ENCODE measurements at regions not wholly inside any gene's neighbourhood (a gene's known extent, or its start where the extent isn't known, plus 50 kb on each side); places are given as distances from the start of the nearest gene placed in this dataset.

DNA sequence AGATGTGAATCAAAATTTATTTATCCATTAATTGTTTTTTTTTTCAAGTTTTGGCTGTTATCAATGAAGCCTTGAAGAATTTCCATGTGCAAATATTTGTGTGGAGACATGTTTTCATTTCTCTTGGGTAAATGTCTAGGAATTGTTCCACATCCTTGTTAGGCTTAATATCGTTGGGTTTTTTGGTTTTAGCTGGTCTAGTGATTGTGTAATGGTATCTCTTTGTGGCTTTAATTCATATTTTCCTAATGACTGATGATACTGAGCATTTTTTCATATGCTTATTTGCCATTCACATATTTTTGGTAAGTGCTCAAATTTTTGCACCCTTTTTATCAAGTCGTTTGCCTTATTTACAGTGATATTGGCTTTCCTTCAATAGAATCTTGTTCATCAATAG, 250.3 kb upstream of the EPHA4 start:
- no peak for DNase-seq (ENCODE audit: low spot score)

DNA sequence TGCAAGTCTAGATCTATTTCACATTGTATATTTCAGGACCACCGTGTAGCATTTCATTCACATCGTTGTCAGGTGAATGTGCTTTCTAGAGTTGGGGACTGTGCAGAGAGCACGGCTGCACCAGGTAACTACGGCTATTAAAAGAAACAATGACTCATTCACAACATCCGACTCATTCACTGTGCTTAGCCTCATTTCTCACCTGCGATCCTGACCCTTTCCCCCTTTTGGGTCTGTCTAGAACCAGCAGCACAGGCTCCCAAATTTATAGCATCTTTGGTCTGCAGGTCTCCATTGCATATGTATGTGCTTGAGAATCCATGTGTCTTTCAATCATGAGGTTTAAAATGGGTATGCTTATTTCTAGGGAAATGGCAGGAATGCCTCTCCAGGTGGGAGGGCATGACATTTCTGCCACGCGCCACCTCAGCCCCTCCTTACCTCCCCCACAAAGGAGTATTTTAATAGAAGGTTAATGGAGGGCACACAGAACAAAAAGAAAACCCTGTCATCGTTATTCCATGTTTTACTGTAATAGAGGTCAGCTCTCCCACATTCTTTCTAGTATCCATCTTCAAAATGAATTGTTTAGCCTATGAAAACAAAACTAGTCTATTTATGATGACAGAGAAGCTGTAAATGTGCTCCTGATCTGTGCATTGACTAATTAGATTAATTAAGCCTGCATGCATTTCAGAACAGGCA, 246.7 kb upstream of the EPHA4 start:
- DNase-seq (ENCODE audit: low spot score): no peak

GRCh38 chr2:221817878-221818277, 245.8 kb upstream of the EPHA4 start:
- no peak for DNase-seq (ENCODE audit: low spot score)

- no peak for DNase-seq (ENCODE audit: low spot score)
Measured at GRCh38 chr2:221817052-221817451, 244.9 kb upstream of the EPHA4 start.

- no peak for DNase-seq (ENCODE audit: low spot score)
Measured at GRCh38 chr2:221816566-221816965, 244.5 kb upstream of the EPHA4 start.

DNA sequence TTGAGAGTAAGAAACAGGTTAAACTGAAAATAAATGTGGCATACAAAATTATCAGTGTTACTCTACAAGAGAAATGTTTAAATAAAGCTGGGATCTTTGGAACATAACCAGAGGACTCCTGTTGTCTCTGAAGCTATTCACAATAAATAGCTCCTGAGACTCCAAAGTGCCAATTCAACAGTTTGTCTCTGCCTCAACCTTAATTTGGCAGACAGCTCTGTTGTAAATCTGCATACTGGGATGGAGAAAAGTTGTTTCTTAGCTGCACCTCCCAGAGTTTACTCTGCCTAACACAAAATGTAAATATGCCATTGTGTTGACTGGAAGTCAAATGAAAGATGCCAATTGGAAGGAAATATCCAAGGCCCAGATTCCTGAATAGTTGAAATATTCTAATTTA, 238.5 kb upstream of the EPHA4 start:
- no peak for DNase-seq (ENCODE audit: low spot score)

DNA sequence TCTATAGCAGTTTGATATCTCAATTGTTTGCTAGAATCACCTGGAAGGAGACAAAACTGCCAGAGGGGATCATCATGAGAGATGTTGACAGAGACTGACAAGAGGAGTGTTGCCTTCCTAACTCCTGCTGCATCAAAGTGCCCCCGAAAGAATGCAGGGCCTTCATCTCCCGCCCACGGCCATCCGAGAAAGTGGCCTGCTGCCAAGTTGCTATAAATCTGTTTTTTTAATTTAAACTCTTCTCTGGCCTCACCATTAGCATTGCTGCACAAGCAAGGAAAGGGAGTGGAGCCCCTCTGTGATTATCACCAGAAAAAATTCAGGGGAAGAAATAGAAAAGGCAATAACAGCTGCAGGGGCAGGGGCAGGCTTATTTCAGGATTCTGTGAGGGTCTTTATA, 238.1 kb upstream of the EPHA4 start:
- no peak for DNase-seq (ENCODE audit: low spot score)

- DNase-seq (ENCODE audit: low spot score): no peak
Measured at GRCh38 chr2:221808488-221808887, 236.4 kb upstream of the EPHA4 start.

DNA sequence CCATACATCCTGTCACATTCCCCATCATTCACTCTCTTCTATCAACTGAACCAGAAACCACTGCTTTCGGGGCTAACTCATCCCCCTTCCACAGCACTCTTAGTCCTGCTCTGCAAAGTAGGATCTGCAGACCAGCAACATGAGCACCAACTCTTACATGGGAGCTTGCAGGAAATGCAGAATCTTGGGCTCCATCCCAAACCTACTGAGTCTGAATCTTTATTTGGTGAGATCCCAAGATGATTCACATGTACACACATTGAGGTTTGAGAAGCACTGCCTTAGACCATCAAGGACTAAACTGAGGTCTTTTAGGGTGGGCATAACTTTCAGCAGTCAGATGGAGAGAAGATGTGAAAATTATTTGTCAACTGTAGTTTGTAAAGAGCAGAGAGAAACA, 235.6 kb upstream of the EPHA4 start:
- no peak for DNase-seq (ENCODE audit: low spot score)

DNA sequence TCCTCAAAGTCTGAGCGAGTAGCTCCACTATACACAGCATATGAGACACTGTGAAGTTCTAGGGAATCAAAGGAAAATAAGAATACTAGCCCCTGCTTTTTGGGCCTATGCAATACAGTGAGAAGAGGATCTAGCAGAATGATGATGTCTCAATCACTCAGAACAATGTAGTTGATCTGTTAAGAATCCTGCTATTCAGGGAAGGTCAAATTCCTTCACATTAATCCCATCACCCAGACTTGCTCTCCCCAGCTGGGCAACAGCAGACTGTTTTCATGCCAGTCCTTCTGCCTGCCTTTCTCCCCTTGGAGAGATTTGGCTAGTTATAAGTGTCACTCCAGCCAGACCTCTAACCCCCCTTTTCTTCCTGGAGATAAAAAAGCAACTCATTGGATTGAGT, 230.0 kb upstream of the EPHA4 start:
- no peak for DNase-seq (ENCODE audit: low spot score)

- no peak for DNase-seq (ENCODE audit: low spot score)
Measured at GRCh38 chr2:221792971-221793521, 220.9 kb upstream of the EPHA4 start.

GRCh38 chr2:221791844-221792243, 219.7 kb upstream of the EPHA4 start:
- DNase-seq (ENCODE audit: low spot score): no peak

DNA sequence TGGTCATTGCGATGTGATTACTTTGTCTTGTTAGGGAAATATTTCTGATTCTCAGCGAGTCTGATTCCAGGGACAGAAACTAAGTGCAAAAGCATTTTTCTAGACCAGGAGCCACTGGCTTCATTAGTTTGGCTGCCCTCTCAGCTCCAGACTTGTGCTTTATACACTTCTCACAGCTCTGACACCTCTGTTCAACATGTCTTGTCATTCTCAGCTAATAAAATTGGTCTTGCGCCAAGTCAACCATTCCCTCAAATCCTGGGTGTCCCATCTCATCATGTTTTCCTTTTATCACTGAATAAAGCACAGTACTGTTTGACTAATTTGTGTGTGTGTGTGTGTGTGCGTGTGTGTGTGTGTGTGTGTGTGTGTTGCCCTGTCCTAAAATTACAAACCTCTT, 215.5 kb upstream of the EPHA4 start:
- DNase-seq (ENCODE audit: low spot score): no peak

- DNase-seq (ENCODE audit: low spot score): no peak
Measured at GRCh38 chr2:221786297-221786926, 214.3 kb upstream of the EPHA4 start.

DNA sequence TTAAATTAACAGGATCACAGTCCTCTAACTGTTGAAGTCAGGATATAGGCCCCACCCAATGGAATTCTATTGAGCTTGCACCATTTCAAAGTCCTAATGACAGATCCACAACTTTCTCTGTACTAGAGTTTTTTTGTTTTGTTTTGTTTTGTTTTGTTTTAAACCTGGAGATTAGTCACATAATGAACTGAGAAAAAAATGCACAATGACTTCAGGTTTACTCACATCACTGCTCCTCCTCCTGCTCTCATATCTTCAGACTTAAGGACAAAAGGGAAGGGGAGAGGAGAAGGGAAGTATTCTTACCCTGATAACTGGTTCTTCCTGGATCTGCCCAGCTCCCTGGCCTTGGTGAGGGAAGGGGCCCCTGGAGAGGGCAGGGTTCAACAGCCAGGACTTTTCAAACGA, 208.2 kb upstream of the EPHA4 start:
- no peak for DNase-seq (ENCODE audit: low spot score)

DNA sequence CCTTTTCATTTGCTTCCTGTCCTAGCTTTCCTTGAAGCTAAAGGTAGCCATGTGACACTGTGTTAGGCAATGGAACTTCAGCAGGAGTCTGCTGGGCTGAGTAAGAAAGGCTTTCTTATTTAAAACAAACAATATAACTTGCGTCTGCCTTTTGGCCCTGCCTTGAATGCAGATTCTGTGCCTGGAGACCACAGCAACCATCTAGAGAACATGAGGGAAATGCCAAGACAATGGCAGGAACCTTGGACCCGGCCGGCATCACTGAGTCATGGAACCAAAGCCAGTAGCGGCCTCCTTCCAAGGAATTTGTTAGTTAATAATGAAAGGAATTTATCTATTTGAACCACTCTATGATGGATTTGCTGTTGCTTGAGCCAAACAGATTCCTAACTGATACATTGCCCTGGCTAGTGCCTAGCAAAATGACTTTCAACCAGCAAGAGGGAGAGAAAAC, 207.5 kb upstream of the EPHA4 start:
- no peak for DNase-seq (ENCODE audit: low spot score)

- no peak for DNase-seq (ENCODE audit: low spot score)
Measured at GRCh38 chr2:221778025-221778424, 205.9 kb upstream of the EPHA4 start.

DNA sequence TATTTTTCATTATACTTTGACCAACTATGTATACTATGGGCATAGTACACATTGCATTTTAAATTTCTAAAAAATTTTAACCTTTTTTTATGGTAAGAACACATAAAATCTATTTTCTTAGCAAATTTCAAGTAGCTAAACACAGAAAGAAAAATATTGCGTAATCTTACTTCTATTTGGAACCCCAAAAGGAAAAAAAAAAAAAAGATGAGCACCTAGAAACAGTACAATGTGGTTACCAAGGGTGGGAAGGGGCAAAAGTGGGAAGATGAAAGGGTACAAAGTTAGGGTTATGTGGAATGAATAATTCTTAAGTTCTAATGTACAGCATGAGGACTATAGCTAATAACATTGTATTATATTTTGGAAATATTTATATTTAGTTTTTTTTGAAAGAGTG, 205.0 kb upstream of the EPHA4 start:
- DNase-seq (ENCODE audit: low spot score): no peak

DNA sequence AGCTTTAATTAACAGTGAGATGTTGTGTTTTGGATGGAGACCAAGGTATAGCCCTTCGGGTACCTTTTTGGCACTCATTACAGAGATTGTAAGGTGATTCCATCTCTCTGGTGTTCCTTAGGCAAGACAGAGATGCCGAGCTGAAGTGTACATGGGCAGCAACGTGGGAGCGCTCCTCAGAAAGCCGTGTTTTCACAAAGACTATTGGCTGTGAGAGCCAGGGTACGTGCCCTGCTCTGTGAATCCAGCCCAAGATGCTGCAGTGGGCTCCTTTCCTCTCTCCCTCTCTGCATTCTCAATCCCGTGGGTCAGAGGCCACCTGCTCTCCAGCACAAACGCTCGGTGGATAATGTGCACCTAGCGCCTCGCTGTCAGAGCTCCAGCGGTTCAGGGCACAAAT, 203.0 kb upstream of the EPHA4 start:
- DNase-seq (ENCODE audit: low spot score): no peak

- DNase-seq (ENCODE audit: low spot score): no peak
Measured at GRCh38 chr2:221774136-221774535, 202.0 kb upstream of the EPHA4 start.

DNA sequence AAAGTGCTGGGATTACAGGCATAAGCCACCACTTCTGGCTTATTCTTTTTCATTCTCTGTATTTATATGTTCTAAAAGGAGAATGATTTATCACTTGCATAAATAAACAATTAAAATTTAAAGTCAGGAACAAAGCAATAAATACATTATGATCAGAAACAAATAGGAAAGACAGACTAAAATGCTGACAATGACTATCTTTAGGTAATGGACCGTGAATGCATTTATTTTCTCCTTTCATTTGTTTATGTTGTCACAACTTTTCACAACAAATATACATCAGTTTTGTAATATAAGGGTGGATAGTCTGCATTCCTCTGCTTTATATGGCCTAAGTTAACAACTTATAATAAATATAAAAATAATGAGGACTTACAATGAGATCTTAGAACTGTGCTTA, 199.2 kb upstream of the EPHA4 start:
- DNase-seq (ENCODE audit: low spot score): no peak

GRCh38 chr2:221767106-221768012, 195.3 kb upstream of the EPHA4 start:
- no peak for DNase-seq (ENCODE audit: low spot score)

DNA sequence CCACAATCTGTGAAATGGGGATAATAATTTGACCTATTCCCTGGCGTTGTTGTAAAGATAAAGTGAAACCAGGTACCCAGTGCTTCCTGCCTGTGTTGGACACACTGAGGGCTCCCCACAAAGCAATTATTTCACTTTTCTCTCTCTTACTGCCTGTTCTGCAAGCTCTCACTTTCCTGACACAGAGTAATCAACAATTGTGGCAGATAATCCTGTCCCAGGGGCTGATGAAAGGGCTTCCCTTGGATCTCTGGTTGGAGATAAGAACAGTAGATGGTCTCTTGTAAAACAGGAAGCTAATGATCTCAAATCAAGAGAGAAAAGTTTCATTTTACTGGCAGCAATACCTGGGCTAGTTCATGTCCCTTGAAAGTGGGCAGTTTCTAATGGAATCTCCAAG, 190.4 kb upstream of the EPHA4 start:
- no peak for DNase-seq (ENCODE audit: low spot score)
